ENCODE measurements at regions not wholly inside any gene's neighbourhood (a gene's known extent, or its start where the extent isn't known, plus 50 kb on each side); places are given as distances from the start of the nearest gene placed in this dataset.

DNA sequence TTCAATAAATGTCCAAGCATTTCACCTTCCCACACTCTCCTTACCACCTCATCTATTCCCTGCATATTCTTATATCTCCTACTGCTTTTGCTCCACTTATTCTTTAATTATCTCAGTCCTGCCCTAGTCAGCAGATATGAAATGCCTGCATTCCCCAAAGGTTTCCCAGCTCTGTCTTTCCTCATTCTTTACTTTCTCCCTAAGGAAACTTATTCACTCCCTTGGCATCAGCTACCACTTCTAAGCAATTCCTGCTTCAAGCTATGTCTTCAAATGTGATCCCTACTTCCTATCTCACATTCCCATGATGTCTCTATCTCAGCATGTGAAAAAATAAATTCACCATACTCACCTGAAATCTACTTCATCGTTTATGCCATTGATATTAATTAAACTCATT is 111.8 kb downstream of the CAPZA3 start:
- no peak overlapping the region for H3K4me2 ChIP-seq (ENCODE audit: low read length)
- no peaks in the 10 kb centered on the region for H3K9me2 ChIP-seq (ENCODE audit: insufficient read depth, low read length)

GRCh38 chr12:18850752-18851151 is 112.8 kb downstream of the CAPZA3 start:
- H3F3A ChIP-seq (ENCODE audit: insufficient read depth, low read length, poor library complexity, severe bottlenecking), result no peaks in the 10 kb centered on the region
- no peaks in the 10 kb centered on the region for H3K36me3 ChIP-seq (ENCODE audit: insufficient read depth, low read length)
- H3K9me3 ChIP-seq (ENCODE audit: low read length), result no peaks in the 10 kb centered on the region

More for the DNA sequence above, 111.8 kb downstream of the CAPZA3 start:
- H3K79me2 ChIP-seq (replicated peaks; ENCODE audit: insufficient read depth, low read length), result no peaks in the 10 kb centered on the region
- no peaks in the 10 kb centered on the region for H3K9me3 ChIP-seq (ENCODE audit: low read length)
- H3K27me3 ChIP-seq (ENCODE audit: insufficient read depth, low read depth, low read length), result no peaks in the 10 kb centered on the region
- no peaks in the 10 kb centered on the region for H3F3A ChIP-seq (ENCODE audit: insufficient read depth, low read length, poor library complexity, severe bottlenecking)
- H4K20me1 ChIP-seq (ENCODE audit: insufficient read depth), result no peaks in the 10 kb centered on the region
- H3K27ac ChIP-seq (ENCODE audit: low read length), result no peak overlapping the region
- no peaks in the 10 kb centered on the region for H3K36me3 ChIP-seq (ENCODE audit: insufficient read depth, low read length)
- no peak overlapping the region for H3K9ac ChIP-seq (ENCODE audit: low read length)
- no peak overlapping the region for H3K4me3 ChIP-seq (ENCODE audit: low read length)
- H2AFZ ChIP-seq (ENCODE audit: low read depth, low read length), result no peak overlapping the region
- TF ChIP-seq TAF1 (IDR thresholded peaks at IDR 0.05; ENCODE audit: low read depth), result no peak
- no peak for TF ChIP-seq RAD21 (conservative IDR thresholded peaks at IDR 0.05)
- TF ChIP-seq, protein P1, sequence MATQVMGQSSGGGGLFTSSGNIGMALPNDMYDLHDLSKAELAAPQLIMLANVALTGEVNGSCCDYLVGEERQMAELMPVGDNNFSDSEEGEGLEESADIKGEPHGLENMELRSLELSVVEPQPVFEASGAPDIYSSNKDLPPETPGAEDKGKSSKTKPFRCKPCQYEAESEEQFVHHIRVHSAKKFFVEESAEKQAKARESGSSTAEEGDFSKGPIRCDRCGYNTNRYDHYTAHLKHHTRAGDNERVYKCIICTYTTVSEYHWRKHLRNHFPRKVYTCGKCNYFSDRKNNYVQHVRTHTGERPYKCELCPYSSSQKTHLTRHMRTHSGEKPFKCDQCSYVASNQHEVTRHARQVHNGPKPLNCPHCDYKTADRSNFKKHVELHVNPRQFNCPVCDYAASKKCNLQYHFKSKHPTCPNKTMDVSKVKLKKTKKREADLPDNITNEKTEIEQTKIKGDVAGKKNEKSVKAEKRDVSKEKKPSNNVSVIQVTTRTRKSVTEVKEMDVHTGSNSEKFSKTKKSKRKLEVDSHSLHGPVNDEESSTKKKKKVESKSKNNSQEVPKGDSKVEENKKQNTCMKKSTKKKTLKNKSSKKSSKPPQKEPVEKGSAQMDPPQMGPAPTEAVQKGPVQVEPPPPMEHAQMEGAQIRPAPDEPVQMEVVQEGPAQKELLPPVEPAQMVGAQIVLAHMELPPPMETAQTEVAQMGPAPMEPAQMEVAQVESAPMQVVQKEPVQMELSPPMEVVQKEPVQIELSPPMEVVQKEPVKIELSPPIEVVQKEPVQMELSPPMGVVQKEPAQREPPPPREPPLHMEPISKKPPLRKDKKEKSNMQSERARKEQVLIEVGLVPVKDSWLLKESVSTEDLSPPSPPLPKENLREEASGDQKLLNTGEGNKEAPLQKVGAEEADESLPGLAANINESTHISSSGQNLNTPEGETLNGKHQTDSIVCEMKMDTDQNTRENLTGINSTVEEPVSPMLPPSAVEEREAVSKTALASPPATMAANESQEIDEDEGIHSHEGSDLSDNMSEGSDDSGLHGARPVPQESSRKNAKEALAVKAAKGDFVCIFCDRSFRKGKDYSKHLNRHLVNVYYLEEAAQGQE (IDR thresholded peaks at IDR 0.05; ENCODE audit: borderline replicate concordance), result no peak
- no peak for TF ChIP-seq EZH2 (IDR thresholded peaks at IDR 0.05; ENCODE audit: borderline replicate concordance, insufficient read depth, low read length, poor library complexity, severe bottlenecking)
- TF ChIP-seq, protein P2, sequence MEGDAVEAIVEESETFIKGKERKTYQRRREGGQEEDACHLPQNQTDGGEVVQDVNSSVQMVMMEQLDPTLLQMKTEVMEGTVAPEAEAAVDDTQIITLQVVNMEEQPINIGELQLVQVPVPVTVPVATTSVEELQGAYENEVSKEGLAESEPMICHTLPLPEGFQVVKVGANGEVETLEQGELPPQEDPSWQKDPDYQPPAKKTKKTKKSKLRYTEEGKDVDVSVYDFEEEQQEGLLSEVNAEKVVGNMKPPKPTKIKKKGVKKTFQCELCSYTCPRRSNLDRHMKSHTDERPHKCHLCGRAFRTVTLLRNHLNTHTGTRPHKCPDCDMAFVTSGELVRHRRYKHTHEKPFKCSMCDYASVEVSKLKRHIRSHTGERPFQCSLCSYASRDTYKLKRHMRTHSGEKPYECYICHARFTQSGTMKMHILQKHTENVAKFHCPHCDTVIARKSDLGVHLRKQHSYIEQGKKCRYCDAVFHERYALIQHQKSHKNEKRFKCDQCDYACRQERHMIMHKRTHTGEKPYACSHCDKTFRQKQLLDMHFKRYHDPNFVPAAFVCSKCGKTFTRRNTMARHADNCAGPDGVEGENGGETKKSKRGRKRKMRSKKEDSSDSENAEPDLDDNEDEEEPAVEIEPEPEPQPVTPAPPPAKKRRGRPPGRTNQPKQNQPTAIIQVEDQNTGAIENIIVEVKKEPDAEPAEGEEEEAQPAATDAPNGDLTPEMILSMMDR (IDR thresholded peaks at IDR 0.05; ENCODE audit: poor library complexity, severe bottlenecking), result no peak
- no peak for TF ChIP-seq EP300 (conservative IDR thresholded peaks at IDR 0.05; ENCODE audit: poor library complexity, severe bottlenecking)
- TF ChIP-seq SMC3 (conservative IDR thresholded peaks at IDR 0.05; ENCODE audit: poor library complexity), result no peak
- TF ChIP-seq MXI1 (conservative IDR thresholded peaks at IDR 0.05; ENCODE audit: poor library complexity, severe bottlenecking), result no peak
- TF ChIP-seq POLR2AphosphoS5 (IDR thresholded peaks at IDR 0.05), result no peak

More at GRCh38 chr12:18850752-18851151, 112.8 kb downstream of the CAPZA3 start:
- Histone ChIP-seq H3K4me3 (ENCODE audit: low read length) (no peak overlapping the region), H3K27me3 (ENCODE audit: insufficient read depth, low read depth, low read length) (no peaks in the 10 kb centered on the region), H3K79me2 (replicated peaks; ENCODE audit: insufficient read depth, low read length) (no peaks in the 10 kb centered on the region), H3K9ac (ENCODE audit: low read length) (no peak overlapping the region), H4K20me1 (ENCODE audit: insufficient read depth) (no peaks in the 10 kb centered on the region), H3K27ac (ENCODE audit: low read length) (no peak overlapping the region), H2AFZ (ENCODE audit: low read depth, low read length) (no peak overlapping the region), H3K9me2 (ENCODE audit: insufficient read depth, low read length) (no peaks in the 10 kb centered on the region), H3K4me2 (ENCODE audit: low read length) (no peak overlapping the region)
- no peak for TF ChIP-seq SMC3 (conservative IDR thresholded peaks at IDR 0.05; ENCODE audit: poor library complexity)
- no peak for TF ChIP-seq TAF1 (IDR thresholded peaks at IDR 0.05; ENCODE audit: low read depth)
- TF ChIP-seq EZH2 (IDR thresholded peaks at IDR 0.05; ENCODE audit: borderline replicate concordance, insufficient read depth, low read length, poor library complexity, severe bottlenecking), result no peak
- TF ChIP-seq POLR2AphosphoS5 (IDR thresholded peaks at IDR 0.05), result no peak
- no peak for TF ChIP-seq MXI1 (conservative IDR thresholded peaks at IDR 0.05; ENCODE audit: poor library complexity, severe bottlenecking)
- TF ChIP-seq, protein P1 (IDR thresholded peaks at IDR 0.05; ENCODE audit: borderline replicate concordance), result no peak
- TF ChIP-seq, protein P2 (IDR thresholded peaks at IDR 0.05; ENCODE audit: poor library complexity, severe bottlenecking), result no peak
- no peak for TF ChIP-seq EP300 (conservative IDR thresholded peaks at IDR 0.05; ENCODE audit: poor library complexity, severe bottlenecking)
- TF ChIP-seq RAD21 (conservative IDR thresholded peaks at IDR 0.05), result no peak
